HG02678 (cell line): ENCODE measurements at regions not wholly inside any gene's neighbourhood (a gene's known extent, or its start where the extent isn't known, plus 50 kb on each side); places are given as distances from the start of the nearest gene placed in this dataset.

Experiments
- ATAC-seq: cut with Tn5 transposase; IDR thresholded peaks from one replicate; pipeline ENCODE4 v1.9.1; 2021; ENCODE audit warnings: mild to moderate bottlenecking, moderate library complexity; ENCODE audit not compliant: unreplicated experiment

DNA sequence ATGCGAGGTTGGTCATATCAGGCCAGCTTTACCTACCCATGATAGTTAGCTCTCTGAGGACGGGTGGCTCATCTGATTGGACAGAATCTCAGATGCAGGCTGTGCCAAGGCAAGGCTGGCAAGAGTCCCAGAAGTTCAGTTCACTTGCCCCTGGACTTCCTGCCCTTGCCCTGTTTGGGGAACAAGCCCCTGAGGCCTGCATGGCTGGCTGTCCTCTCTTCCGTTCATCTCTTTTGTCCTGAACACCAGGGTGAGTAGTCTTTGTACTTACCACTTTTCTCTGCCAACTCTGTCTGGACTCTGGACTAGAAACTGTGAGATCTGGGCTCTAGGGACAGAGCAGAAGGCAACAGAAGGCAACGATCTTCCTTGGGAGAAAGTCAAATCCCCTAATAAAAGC, 769.9 kb downstream of the QKI start:
- ATAC-seq = no peak

DNA sequence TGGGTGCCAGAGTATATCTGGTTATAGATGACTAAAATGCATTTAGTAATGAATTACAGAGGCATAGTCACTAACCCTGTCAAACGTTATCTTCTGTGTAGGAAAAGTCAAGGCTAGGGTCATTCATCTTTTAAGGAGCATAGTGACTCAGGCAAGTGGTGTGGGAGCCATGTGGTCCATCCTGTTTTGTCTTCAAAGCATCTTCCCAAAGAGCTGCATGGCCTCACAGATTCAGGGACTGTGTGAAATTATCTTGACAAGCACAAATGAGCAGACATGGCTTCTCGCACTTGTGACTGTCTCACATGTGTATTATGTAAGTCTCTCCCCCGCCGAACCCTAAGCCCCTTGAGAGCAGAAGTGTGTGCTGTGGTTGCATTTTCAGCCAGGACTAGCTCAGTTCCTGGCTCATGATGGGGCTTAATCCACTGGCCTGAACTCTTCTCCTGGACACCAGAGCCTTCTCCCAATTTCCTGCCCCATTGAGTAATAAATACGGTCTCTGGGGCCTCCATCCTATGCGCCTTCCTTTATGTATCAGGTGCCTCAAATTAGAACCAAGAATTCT, 769.1 kb downstream of the QKI start:
- no peak for ATAC-seq

DNA sequence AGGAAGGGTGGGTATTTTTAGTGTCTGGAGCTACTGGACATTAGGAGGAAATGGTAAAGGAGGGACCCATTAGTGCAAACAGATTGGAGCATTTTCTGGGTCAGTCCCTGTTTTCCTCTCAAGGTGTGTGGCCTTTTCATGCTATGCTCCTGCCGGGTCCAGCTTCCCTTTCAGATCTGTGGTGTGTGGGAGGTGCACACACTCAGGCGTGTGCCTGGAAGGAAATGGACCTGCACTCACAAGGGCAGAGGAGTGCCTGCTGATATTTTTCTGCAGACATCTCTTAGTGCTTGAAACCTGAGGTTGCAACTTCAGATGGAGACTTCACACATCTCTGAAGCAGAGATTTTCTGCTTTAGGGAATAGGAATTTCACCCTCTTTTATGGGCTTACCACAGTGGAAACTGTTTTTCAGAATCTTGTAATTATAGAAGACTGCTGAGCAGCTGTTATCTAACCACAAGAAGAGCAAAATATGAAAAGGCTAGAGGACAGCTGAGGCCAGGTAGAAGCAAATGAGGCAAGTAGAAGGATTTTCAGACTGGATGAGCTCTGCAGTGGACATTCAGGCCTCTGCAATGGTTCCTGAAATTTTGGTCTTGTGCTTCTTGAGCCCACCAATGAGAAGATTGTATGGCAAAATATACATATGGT, 764.3 kb downstream of the QKI start:
- ATAC-seq = no peak

DNA sequence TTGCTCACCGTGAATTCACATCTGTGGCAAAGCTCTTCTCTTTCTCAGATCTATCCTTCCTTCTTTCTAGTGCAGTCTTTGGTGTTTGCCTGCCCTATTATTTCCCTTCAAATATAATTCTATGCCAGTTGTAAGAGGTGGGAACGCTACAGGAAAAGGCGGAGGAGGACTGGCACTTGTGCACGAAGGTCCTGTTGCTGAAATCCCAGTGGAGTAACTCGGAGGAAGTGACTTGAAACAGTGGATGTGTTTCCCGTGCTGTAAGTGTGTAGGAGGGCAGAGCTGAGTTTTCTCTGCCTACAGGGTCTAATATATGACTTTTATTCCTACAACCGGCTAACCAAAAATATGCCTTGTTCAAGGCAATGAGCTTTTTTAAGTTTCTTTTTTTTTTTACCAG, 754.8 kb downstream of the QKI start:
- ATAC-seq = no peak

DNA sequence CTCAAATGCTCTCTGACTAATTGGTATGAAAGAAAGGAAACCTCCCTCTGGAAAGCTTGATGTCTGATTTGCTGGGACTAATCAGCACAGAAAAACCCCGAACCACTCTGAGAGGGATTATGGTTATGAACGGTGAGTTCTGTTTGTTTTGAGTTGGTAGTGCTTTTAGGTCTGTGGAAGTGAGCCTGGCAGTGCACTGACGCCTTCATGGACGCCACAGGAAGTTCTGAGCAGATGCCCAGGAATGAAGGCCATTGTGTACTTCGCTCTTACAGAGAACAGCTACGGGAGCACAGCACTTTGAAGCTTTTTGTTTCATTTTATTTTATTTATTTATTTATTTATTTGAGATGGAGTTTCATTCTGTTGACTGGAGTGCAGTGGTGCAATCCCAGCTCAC, 754.1 kb downstream of the QKI start:
- no peak for ATAC-seq

DNA sequence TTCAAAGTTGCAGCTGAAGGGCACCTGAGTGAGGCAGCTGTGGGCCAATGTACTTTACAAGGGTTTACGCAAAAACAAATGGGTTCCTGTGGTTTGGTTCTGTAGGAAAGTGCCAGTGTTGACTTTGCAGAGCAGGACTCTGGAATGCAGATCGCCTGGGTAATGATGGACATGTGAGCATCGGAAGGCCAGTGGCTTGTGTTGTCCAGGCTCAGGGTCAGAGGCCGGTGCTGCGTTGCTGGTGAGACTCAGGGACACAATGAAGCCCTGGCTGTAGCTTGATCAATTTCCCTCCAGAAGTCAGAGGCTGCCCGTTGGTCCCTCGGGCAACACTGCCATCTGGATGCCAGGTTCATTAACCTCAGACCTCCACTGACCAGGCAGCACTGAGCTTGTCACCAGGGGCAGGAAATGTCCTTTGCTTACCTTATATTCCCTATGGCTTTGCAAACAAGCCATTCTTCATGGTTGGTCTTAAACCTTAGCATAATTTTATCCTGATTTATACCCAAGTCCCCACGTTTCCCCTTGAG, 753.4 kb downstream of the QKI start:
- no peak for ATAC-seq

DNA sequence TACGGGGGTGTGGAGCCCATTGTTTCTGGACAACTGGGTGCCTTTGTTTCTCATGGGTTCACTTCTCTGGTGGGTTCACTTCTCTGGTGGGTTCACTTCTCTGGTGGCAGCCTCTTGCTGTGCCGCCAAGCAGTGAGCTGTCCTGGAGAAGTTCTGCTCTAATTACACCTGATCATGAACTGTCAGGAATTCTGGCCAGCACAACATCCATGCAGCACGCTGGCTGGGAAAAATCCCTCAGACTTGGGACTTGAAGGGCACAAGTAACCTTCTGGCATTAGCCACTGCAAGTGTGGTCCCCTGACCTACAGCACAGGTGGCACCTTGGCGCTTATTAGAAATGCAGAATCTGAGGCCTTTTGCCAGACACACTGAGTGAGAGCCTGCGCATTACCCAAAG, 752.5 kb downstream of the QKI start:
- no peak for ATAC-seq

DNA sequence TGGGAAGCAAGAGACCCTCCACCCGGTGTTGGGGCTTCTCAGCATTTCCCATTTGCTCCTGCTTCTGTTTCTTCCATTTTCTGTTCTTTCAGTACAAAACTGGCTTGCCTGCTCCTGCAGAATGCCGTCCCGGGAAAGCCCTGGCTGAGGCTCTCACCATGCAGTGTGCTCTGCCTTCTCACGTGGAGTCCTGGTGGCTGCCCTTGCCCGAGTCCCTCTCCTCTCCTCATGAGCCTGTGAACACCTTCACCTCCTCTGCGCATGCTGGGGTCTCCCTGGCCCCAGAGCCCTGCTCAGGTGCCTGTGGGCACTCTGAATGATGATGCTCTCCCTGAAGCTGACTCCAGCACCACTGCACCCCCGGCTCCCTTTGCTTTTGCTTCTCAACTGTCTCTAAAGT, 752.0 kb downstream of the QKI start:
- ATAC-seq = no peak

DNA sequence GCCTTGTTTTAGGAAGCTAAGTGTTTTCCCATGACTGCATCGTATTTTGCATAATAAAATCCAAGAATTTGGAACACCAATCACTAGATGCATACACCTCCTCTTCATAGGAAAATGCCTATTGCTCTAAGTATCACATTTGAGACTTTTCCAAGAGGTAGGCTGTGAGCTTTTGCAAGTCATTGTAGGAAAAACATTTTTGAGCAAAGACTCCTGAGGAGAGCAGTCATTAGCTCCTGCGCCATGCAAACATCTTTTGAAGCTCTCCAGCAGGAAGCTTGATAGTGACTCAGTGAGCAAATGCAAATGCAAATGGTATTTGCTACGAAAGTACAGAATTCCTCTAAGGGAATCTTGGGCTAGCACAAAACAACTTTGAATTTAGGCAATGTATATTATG, 750.4 kb downstream of the QKI start:
- ATAC-seq = no peak

DNA sequence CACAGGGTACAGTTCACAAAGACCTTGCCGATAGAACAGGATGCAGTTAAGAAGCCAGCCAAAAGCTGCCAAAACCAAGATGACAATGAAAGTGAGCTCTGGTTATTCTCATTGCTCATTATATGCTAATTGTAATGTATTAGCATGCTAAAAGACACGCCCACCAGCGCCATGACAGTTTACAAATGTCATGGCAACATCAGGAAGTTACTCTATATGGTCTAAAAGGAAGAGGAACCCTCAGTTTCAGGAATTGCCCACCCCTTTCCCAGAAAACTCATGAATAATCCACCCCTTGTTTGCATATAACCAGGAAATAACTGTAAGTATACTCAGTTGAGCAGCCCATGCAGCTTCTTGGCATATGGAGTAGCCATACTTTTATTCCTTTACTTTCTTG, 748.7 kb downstream of the QKI start:
- ATAC-seq = no peak

DNA sequence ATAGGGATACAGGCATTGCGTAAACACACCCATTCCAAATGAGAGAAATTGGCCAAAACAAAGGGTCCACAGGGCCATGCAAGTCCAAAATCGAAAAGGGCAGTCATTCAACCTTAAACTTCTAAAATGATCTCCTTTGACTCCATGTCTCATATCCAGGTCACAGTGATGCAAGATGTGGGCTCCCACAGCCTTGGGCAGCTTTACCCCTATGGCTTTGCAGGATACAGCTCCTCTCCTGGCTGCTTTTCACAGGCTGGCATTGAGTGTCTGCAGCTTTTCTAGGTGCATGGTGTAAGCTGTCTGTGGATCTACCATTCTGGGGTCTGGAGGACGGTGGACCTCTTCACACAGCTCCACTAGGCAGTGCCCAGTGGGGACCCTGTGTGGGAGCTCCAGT, 744.5 kb downstream of the QKI start:
- ATAC-seq = no peak

DNA sequence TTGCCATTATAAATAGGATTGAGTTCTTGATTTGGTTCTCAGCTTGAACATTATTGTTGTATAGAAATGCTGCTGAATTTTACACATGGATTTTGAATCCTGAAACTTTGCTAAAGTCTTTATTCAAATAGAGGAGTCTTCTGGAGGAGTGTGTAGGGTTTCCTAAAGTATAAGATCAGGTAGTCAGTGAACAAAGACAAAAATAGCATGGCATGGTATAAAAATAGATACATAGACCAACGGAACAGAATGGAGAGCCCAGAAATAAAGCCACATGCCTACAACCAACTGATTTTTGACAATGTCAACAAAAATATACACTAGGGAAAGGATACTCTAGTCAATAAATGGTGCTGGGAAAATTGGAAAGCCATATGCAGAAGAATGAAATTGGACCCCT, 740.1 kb downstream of the QKI start:
- no peak for ATAC-seq

DNA sequence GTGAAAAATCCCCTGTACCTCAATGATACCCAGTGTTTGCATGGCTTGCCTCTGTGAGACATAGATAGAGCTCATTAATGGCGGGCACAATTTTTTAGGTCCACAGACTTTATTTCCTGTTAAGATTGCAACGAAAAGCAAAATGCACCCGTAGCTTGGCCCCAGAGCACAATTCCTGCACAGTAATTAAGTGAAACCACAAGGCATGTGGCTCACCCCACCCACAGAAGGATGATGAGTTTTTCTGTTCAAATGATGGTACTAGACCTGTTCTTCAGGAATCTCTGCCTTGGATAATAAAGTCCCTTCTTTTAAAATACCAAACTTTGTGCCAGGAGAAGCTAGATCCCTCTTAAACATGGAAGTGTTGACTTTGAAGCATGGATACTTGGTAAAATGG, 738.1 kb downstream of the QKI start:
- ATAC-seq = no peak

DNA sequence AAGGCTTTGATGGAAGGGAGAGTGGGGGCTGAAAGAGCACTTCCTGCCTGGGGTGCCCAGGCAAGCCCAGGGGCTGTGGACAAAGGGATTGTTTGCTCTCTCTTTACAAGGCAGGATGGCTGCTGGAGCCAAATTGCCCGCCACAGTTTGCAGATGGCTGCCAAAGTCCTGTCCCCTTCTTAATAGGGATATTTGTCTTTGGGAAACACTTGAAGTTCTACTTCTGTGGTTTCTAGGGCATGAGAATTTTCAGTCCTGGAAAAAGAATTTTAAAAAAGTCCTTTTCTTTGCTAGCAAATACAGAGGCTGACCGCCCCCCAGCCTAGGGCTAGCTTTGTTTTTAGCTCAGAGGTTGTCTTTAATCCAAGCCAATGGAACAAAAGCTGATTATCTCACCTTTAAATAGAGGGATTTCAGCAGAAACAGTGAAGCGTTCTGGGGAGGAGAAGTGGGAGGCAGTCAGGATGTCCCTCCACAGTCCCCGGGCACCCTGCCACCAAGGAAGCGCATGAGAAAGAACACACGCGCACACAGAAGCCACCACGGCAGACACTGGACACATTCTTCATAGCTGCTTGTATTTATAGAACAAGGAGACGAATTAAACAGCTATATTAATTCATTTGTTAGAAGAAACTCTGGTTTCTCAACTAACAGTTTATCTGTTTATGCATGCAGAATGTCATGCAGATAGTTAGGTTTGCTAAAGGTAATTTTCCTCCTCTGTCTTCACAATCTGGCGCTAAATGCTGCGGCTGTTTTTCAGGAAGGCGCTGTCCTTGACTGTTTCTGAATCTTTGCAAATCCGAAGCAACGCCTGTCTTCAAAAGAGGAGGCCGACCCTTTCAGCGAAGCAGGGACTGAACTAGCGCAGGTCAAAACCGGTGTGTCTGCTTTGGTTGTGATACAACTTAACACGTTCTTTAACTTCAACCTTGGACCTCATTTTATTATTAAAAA, 736.9 kb downstream of the QKI start:
- ATAC-seq = no peak

DNA sequence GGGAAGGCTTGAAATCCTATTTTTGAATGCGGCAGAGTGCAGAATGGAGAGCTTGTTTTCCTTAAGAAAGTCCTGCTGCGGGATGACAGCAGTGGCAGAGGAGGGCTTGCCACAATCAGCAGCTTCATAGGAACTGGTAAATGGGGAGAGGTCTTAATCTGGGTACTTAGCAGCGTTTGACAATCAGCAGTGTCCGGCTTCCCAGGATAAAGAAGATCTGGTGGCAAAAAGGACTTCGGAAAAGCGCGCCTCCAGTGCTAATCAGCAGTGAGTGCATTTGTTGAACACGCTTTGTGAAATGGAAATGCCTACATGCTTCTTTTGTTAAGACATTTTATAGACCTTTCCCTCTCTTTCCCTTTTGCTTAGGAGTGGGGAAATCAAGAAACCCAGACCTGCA, 735.7 kb downstream of the QKI start:
- no peak for ATAC-seq

DNA sequence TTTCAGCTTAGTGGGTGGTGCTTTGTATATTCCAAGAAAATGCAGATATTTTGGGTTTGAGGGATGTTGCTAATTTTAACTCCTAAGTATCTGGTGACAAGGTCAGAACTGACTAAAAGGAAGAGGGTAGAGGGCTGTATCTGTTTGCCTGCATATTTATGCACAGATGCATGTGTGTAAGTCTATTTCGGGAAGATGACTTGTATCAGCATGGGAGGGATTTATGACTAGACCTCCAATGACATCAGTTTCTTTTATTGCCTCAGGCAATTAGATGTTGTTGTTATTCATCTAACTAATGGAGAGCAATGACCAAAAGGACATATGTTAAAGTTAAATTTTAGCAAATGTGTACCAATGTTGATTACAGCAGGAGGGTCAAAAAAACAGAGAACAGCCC, 734.3 kb downstream of the QKI start:
- ATAC-seq = no peak

DNA sequence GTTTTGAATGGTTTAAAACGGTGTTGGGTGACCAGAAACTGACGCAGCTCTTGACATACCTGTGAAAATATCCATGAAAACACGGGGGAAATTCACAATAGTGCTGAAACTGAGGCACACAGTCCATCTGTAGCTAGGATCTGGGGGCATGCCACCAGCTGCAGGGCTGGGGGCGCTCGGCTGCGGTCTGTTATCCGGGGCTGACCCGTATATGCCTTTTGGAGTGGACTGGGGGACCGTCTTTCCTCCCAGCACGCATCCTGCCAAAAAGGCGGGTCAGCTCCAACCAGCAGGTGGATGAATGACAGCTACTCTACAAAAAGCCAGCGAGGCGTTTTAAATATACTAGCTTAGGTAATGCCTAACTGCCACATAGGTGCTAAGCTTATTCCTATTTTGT, 729.8 kb downstream of the QKI start:
- no peak for ATAC-seq

DNA sequence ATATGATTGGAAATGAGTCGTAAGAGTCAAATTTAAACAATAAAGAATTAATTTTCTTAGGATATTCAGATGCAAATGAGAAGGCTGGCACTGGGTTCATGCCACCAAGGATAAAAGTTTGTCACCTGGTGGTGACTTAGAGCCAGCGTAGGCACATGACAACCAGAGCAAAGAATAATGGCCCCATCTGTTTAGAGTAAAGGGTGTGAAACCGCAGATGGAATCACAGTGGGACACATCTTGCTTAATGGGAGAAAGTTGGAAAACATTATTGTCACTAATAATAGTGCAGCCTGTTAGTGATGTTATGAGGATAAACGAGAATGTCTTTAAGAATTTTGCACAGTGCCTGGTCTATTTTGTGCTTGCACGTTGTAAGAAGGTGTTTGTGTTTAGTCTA, 727.8 kb downstream of the QKI start:
- no peak for ATAC-seq

DNA sequence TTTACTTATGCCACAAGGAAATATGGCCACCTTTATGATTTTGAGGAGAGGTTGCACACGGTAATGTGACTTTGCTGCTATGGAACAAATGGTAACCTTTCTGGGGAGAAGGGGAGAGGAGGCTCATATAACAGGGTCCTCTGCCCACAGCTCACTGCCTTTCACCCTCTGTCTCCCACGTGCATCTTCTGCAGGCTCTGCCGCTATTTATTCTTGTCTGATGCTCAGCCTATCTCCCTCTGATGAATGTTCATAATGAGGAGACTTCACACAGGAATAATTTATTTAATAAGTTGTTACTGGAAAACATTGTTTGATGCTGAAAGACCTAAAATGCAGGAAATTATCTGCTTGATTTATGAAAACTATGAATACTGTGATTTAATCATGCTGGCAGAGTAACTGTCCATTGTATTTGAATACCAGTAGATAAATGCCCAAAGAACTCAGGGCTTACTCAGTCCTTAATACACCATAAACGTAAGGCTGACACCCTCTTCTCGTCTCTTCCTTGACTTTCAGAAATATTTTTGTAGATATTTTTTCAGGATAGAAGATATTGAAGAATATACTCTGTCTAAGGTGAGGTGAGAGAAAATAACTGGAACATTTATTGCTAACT, 721.1 kb downstream of the QKI start:
- no peak for ATAC-seq

DNA sequence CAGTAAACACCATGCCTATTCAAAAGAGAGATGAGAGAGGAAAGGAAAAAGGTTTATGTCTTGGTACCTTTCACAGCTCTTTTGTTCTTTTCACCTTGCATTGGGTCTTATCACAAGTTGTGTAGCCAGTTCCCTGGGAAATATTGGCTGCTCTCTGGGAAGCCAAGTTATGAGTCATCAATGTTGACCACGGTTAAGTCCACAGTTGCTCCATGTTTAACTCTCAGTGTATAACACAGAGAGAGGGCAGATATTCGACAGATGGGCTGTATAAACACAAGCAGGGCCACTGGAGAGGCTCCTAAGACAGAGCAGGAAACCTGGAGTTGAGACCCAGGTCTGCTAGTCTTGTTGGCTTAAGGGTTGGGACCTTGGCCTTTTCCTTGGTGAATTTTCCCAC, 718.6 kb downstream of the QKI start:
- ATAC-seq = no peak

DNA sequence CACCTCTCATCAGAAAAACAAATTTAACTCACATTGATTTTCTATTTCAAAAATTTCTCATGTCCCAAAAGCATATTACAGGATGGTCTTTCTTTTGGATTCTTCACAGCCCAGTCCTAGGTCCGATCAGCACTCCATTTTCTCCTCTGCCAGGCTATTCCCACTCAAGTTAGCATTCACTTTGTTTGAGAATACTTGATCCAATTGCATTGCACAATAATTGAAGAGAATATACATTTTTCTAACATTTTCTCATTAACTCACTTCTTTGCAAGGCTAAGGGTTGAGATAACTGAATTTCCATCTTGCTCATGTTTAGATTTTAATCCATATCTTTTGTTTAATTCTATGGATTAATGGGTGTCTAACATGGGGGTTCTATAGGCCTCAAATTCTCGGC, 716.1 kb downstream of the QKI start:
- ATAC-seq = no peak
